ENCODE measurements at regions not wholly inside any gene's neighbourhood (a gene's known extent, or its start where the extent isn't known, plus 50 kb on each side); places are given as distances from the start of the nearest gene placed in this dataset.

DNA sequence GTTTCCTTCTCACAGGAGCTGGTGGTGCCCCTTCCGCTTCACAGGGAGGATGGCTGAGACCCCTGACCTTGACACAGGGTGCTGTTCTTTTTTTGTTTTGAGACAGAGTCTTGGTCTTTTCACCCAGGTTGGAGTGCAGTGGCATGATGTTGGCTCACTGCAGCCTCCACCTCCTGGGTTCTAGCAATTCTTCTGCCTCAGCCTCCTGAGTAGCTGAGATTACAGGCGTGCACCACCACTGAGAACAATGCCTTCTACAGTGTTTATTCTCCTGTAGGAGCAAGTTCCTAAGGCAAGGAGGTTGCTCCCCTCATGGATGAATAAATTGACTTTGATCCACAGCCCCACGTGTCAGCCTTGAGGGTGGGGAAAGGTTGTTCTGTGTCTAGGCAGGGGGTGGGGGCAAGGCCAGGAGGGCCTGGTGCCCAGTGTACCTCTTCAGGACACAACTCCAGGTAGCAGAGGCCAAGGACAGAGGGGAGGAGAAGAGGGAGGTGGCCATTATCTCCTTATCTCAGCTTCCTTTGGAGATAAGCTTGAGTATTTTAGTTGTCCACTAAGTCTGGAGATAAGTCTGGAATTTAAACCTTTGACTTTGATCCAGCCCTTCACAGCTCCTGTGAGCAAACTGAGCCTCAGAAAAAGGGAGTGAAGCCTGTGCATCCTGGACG lies 159.4 kb downstream of the SEC14L1 start:
- peaks cover 0 to 13% (median 10%) of the 10 kb centered on the region in 3 donors for H3K4me1 ChIP-seq
- H3K9me3 ChIP-seq = no peaks in the 10 kb centered on the region
- WGBS, 2 donors = 70 to 77% methylated on average over 4 of the region's 4 CpGs
- peak in 2 of 4 donors; percentile 10 to 14 for ATAC-seq
- no peak overlapping the region for H3K27ac ChIP-seq
- TF ChIP-seq, protein P1, sequence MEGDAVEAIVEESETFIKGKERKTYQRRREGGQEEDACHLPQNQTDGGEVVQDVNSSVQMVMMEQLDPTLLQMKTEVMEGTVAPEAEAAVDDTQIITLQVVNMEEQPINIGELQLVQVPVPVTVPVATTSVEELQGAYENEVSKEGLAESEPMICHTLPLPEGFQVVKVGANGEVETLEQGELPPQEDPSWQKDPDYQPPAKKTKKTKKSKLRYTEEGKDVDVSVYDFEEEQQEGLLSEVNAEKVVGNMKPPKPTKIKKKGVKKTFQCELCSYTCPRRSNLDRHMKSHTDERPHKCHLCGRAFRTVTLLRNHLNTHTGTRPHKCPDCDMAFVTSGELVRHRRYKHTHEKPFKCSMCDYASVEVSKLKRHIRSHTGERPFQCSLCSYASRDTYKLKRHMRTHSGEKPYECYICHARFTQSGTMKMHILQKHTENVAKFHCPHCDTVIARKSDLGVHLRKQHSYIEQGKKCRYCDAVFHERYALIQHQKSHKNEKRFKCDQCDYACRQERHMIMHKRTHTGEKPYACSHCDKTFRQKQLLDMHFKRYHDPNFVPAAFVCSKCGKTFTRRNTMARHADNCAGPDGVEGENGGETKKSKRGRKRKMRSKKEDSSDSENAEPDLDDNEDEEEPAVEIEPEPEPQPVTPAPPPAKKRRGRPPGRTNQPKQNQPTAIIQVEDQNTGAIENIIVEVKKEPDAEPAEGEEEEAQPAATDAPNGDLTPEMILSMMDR (IDR thresholded peaks at IDR 0.05) = no peak
- DNase-seq = no peak
- FAIRE-seq = no peak
- no peaks in the 10 kb centered on the region for H3K36me3 ChIP-seq
- H3K27me3 ChIP-seq = no peaks in the 10 kb centered on the region
- no peak overlapping the region for H3K4me3 ChIP-seq
- intact Hi-C loops (cut with DNase I) = no loop called here

DNA sequence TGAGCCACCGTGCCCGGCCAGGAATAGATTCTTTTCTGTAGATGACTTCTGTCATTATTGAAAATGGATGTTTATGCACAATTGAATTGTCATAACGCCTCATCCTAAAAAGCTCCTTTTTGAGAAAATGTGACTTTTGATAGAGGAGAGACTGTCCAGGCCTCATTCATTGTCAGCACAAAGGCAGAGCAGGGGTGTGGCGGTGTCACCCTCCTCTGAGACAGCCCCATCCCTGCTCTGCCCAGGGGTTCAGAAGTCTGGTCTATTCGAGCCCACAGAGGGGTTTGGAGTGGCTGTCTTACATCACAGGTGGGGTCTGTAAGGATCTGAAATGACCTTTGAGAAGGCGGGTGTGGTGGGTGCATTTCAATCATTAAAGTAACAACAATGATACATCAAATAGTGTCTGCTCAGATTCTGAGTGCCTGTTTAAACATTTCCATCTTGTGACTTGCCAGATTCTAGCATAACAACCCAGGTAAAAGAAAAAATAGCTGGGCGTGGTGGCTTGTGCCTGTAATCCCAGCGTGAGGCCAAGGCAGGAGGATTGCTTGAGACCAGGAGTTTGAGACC lies 161.0 kb downstream of the SEC14L1 start:
- Histone ChIP-seq H3K27me3 (no peaks in the 10 kb centered on the region), H3K36me3 (no peaks in the 10 kb centered on the region), H3K4me3 (no peak overlapping the region), H3K9me3 (no peaks in the 10 kb centered on the region), H3K4me1 (peaks cover 0 to 20% (median 13%) of the 10 kb centered on the region in 3 donors), H3K27ac (no peak overlapping the region)
- FAIRE-seq = no peak
- no peak for DNase-seq
- intact Hi-C loops (cut with DNase I) = no loop called here
- WGBS, 2 donors = 83 to 86% methylated on average over 8 of the region's 8 CpGs
- TF ChIP-seq, protein P1 (IDR thresholded peaks at IDR 0.05) = no peak
- no peak for ATAC-seq

DNA sequence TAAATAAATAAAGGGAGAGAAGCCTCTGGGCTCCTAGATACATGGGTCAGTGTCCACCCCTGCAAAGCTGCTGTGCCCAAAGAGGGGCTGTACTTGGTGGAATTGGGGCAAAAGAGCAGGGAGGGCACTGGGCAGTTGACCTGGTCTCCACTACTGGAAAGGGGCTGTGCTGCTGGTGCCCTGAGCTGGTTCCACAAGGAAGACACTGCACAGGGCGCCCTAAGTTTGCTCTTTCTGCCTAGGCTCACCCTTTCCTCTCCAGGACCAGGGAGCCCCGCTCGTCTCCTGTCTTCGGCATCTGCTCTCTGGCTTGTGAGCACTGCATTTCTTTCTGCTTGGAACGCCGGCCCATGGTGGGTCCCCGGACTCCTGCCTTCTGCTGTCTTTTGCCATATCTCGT lies 161.9 kb downstream of the SEC14L1 start:
- WGBS, 2 donors = 95 to 96% methylated on average over 8 of the region's 8 CpGs
- ATAC-seq (no peak), FAIRE-seq (no peak), DNase-seq (no peak)
- Histone ChIP-seq H3K4me1 (peaks cover 0 to 20% (median 13%) of the 10 kb centered on the region in 3 donors), H3K27me3 (no peaks in the 10 kb centered on the region), H3K4me3 (no peak overlapping the region), H3K36me3 (no peaks in the 10 kb centered on the region), H3K27ac (no peak overlapping the region), H3K9me3 (no peaks in the 10 kb centered on the region)
- TF ChIP-seq, protein P1 (IDR thresholded peaks at IDR 0.05) = no peak
- intact Hi-C loops (cut with DNase I) = no loop called here

DNA sequence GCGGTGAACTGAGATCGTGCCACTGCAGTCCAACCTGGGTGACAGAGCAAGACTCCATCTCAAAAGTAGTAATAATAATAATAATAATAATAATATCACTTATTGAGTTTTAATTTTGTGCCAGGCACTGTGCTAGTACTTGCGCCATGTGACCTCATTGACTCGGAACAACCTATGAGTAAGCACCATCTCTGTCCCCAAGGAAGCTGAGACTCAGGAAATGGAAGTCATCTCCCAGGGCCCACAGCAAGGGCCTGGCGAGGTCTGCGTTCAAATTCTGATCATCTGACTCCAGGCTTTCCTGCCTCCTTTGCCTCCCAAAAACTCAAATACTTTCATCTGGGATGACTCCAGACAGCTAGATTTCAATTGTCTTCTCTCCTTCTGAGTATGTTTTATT lies 162.9 kb downstream of the SEC14L1 start:
- ATAC-seq (no peak), DNase-seq (no peak), FAIRE-seq (no peak)
- WGBS, 2 donors = 97 to 98% methylated on average over 6 of the region's 6 CpGs
- TF ChIP-seq, protein P1 (IDR thresholded peaks at IDR 0.05) = no peak
- H3K36me3 ChIP-seq = no peaks in the 10 kb centered on the region
- no peaks in the 10 kb centered on the region for H3K9me3 ChIP-seq
- H3K4me1 ChIP-seq = peaks cover 0 to 20% (median 13%) of the 10 kb centered on the region in 3 donors
- no peak overlapping the region for H3K27ac ChIP-seq
- H3K4me3 ChIP-seq = no peak overlapping the region
- H3K27me3 ChIP-seq = no peaks in the 10 kb centered on the region
- intact Hi-C loops (cut with DNase I) = no loop called here

Data from pancreas (tissue), 10 donors.